CD4-positive, alpha-beta T cell treated with Interleukin-1 beta for 1 hour (primary cell): ENCODE measurements at regions not wholly inside any gene's neighbourhood (a gene's known extent, or its start where the extent isn't known, plus 50 kb on each side); places are given as distances from the start of the nearest gene placed in this dataset.
A peak's percentile ranks its signal among the peaks of the same experiment; 100 is the strongest.

Source experiments
- DNase-seq, 2 donors: peaks; one replicate each; pipeline ENCODE4 v3.0.0-alpha.2; 2020 to 2022

- no peak for DNase-seq
Measured at GRCh38 chr5:68455216-68455615, 239.7 kb downstream of the PIK3R1 start.

GRCh38 chr5:68456756-68457217, 241.2 kb downstream of the PIK3R1 start:
- no peak for DNase-seq

DNA sequence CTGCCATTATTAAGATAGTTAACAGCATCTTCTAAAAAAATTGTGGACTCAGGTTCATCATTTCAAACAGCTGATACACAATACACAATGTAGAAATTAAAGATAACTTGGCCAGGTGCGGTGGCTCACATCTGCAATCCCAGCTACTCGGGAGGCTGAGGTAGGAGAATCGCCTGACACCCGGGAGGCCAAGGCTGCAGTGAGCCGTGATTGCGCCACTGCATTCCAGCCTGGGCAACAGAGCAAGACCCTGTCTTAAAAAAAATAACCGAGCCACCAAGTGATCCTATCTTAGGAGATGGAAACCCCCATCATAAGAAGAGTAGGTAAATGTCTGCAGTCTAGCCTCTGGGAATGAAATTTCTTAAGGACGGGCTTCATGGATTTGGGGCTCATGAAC, 241.7 kb downstream of the PIK3R1 start:
- no peak for DNase-seq

DNA sequence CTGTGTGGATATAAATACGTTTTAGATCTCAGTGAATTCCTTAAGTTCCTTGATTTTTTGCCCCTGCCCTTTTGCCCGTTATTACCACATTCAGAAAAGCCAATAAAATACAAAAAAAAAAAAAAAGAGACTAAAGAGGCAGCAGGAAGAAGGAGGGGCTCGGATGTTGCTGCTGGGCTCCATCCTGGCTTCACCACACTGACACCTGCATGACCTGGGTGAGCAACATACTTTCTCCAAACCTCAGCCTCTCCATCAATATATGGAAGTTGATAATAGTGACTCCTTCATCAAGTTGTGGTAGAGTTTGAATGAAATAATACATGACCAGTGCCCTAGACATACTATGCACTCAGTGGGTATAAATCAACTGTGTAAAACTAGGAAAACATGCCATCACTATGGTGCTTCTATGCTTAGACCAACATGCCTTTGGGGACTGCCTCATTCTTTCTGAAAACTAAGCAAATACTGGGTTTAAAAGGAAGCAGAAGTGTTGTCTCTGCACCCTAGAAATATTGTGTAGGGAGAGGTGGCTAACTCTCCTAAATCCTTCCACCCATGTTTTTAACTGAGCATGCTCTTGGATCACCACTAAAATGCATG, 243.0 kb downstream of the PIK3R1 start:
- peak in 1 of 2 donors; percentile 19 for DNase-seq

DNA sequence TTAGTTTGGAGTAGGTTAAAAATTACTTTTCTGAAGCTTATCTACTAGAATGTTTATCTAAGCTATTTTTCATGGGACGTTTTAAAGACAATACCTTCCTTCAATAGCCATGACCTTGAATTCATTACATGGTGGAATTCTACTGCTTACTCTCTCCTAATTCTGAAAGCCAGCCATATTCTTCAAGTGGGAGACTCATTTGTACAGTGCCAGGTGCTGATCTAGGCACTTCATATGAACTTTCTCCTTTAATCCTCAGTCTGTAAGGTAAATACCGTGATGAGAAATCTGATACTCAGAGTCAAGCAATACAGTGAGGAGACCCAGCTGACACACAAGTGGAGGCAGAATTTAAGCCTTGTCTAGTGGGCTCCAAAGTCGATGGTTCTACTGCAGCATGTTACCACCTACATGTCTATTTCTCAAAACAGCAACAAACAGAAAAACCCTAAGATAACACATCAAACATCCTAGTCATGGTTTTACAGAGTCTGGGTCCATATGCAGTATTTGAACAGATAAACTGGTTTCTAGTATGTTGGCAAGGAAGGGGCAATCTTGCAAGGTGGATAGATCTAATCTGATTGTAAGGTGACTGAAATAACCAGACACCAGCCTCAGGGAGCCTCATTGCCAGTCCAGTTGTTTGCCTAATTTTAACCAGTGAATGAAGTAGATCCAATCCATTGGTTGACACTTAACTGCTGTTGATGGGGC, 243.7 kb downstream of the PIK3R1 start:
- DNase-seq, result no peak

- DNase-seq, result no peak
Measured at GRCh38 chr5:68459810-68460139, 244.2 kb downstream of the PIK3R1 start.

DNA sequence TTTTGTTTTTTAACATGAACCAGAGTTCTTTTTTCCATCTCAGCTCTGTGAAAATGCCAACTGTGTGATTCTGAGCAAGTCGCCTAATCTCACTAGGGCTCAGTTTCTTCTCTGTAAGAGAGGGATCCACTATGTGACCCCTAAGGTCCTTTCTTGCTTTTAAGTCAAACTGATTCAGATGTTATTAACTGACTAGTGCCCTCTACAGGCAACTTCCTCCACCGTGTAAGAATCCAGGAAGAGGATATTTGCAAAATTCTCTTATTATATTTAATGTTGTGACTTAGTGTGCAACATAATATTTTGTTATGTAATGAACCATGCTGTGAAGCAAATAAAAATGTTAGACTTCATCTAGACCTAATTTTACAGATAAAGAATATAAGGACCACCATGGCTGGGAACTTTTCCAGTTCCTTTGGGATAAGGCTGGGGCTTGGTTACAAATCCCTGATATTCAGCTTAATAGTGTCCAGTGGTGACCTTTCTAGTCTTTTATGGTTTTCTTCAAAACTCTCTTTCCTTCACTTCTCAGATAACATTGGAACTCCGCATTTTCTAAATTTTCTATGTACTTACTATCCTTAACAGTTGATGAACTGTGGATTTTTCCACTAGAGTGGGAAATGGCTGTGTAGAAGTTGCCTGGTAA, 244.7 kb downstream of the PIK3R1 start:
- DNase-seq, result peak; percentile 29 to 73

DNA sequence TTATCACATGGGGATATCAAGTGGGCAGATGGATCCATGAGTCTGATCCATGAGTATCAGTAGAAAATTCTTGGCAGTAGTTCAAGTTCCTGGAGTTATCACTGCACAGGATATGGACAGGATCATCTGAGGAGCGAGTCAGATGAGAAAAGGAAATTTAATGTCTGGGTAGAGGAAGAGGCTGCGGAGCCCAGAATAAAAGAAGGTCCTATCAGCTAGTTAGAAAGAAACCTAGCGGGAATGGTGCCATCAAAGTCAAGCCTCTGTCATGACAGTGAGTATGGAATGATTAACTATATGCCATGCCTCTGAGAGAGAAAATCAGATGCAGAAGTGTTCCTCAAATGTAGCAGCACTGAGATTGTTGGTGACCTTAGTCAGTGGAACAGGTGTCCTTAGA, 248.1 kb downstream of the PIK3R1 start:
- no peak for DNase-seq

GRCh38 chr5:68464424-68464823, 248.9 kb downstream of the PIK3R1 start:
- DNase-seq, result peak; percentile 6 to 19

DNA sequence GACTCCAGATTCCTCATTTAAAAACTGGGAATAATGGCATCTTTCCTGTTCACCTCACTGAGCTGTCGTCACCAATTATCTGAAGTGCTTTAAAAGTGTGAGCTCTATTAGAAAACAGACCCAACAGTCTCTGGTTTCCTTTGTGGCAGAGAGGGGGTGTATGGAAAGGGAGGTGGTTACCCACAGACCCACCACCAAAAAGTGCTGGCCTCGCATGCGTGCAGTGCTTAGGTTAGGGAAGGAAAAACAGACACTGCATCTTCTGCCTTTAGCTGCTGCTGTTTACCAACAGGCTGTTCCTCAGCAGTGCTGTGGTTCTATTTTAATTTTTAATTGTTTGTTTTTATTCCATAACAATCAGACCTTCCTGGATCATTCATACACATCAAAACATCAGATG, 249.6 kb downstream of the PIK3R1 start:
- DNase-seq, result peak in 1 of 2 donors; percentile 9

GRCh38 chr5:68465934-68466551, 250.5 kb downstream of the PIK3R1 start:
- no peak for DNase-seq

GRCh38 chr5:68467208-68467607, 251.7 kb downstream of the PIK3R1 start:
- no peak for DNase-seq

- no peak for DNase-seq
Measured at GRCh38 chr5:68467794-68468193, 252.2 kb downstream of the PIK3R1 start.

- DNase-seq, result no peak
Measured at GRCh38 chr5:68468322-68468721, 252.8 kb downstream of the PIK3R1 start.

GRCh38 chr5:68475476-68475983, 260.0 kb downstream of the PIK3R1 start:
- no peak for DNase-seq

- no peak for DNase-seq
Measured at GRCh38 chr5:68476854-68477253, 261.3 kb downstream of the PIK3R1 start.

DNA sequence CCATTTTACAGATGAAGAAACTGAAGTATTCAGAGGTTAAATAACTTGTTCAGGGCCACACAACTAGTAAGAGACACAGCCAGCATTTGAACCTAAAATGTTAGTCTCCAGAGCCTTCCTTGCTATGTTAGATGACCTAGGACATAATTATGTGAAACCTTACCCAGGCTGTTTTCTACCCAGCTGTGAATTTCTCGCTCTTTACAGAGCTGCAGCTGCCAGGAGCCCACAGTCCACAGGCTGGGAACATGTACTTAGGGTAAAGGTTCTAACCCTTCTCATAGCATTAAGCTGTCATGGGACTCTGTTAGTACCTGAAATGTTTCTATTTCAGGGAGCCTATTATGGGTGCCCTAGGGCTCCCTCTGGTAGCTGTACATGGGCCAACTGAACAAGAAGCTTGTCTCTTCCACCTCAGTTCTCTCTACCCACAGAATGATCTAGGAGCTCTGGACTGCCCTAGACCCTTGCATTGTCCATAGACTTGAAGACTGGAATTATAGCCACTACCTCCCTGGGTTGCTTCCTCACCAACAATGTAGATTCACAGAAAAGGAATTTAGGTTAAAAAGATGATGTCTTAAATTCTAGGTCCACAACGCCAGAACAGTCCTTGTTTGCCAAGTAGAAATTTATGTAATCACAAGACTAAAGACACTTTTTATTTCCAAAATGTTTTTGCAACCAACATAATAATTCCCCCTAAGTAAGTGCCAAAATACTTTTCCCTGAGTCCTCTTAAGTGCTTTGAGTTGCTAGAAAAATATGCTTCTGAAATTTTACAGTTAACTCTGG, 262.9 kb downstream of the PIK3R1 start:
- DNase-seq, result no peak

GRCh38 chr5:68479524-68479923, 264.0 kb downstream of the PIK3R1 start:
- no peak for DNase-seq

DNA sequence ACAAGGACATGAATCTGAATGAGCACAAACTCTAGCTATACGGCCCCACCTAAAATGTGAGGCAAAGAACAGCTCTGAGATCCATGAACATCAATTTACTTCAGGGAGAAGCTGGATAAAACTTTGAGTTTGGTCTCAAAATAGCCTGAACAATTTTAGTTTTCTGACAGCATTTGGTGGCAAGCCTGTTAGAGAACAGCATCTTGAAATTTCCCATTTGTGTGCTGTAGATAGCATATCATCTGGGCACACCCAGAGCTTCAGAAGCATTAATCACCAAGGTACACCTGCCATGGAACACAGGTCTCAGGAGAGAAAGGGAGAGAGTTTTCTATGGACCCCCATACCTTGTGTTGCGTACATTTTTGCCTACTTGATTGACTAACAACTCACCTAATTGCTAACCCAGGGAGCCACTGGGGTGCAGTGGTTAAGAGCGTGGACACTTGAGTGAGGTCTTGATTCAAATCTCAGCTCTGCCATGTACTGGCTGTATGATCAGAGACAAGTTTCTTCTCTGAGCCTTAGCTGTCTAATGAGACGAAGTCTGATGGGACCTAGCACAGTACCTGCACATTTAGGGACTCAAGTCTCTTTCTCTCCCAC, 264.9 kb downstream of the PIK3R1 start:
- DNase-seq, result no peak

- no peak for DNase-seq
Measured at GRCh38 chr5:68482199-68482598, 266.6 kb downstream of the PIK3R1 start.

GRCh38 chr5:68484307-68485068, 268.9 kb downstream of the PIK3R1 start:
- DNase-seq, result no peak

- no peak for DNase-seq
Measured at GRCh38 chr5:68489556-68489955, 274.0 kb downstream of the PIK3R1 start.
